Right atrium auricular region (tissue), 2 donors: ENCODE measurements at regions not wholly inside any gene's neighbourhood (a gene's known extent, or its start where the extent isn't known, plus 50 kb on each side); places are given as distances from the start of the nearest gene placed in this dataset.

Experiments used
- DNase-seq: peaks from one replicate; pipeline ENCODE4 v3.0.0-alpha.2; 2019; ENCODE audit warnings: low spot score
- H3K27ac ChIP-seq, 2 donors: fragments of 200-600 bp; sonication (generic); 1 replicate in 1 of 2; 2 replicates in 1 of 2; pipeline ENCODE4 v1.5.1; 2016 to 2019
- H3K27me3 ChIP-seq, 2 donors: fragments of 200-600 bp; sonication (generic); one replicate each; pipeline versions ENCODE4 v1.5.1 to v1.6.0; 2017 to 2019
- H3K36me3 ChIP-seq: fragments of 200-600 bp; sonication (generic); one replicate; pipeline ENCODE4 v1.5.1; 2016
- H3K4me1 ChIP-seq, 2 donors: fragments of 200-600 bp; sonication (generic); one replicate each; pipeline versions ENCODE4 v1.5.1 to v1.6.0; 2017 to 2019
- H3K4me3 ChIP-seq, 2 donors: fragments of 200-600 bp; sonication (generic); 1 replicate in 1 of 2; 2 replicates in 1 of 2; pipeline ENCODE4 v1.5.1; 2017 to 2019; ENCODE audit warnings: mild to moderate bottlenecking in 1 of 2, moderate library complexity in 1 of 2
- H3K9me3 ChIP-seq, 2 donors: fragments of 200-600 bp; sonication (generic); one replicate each; pipeline ENCODE4 v1.5.1; 2019
- CTCF ChIP-seq, 2 donors: fragments of 200-600 bp; sonication (generic); IDR thresholded peaks; one replicate each; pipeline ENCODE4 v1.5.1; 2019; ENCODE audit warnings: antibody characterized with exemption in 2 of 2

GRCh38 chr20:40341561-40341960 is 347.5 kb downstream of the MAFB start:
- H3K4me1 ChIP-seq, result peaks cover 0 to 3% of the 10 kb centered on the region in 2 donors
- no peak for DNase-seq
- no peaks in the 10 kb centered on the region for H3K27me3 ChIP-seq
- H3K36me3 ChIP-seq, result no peaks in the 10 kb centered on the region
- H3K27ac ChIP-seq, result no peak overlapping the region
- no peak for TF ChIP-seq CTCF (IDR thresholded peaks at IDR 0.05)
- no peak overlapping the region for H3K4me3 ChIP-seq
- peaks cover 0 to 27% of the 10 kb centered on the region in 2 donors for H3K9me3 ChIP-seq

- Histone ChIP-seq H3K27ac (peak overlapping the region in 1 of 2 donors; percentile 35), H3K4me1 (peaks cover 0 to 13% of the 10 kb centered on the region in 2 donors)
- TF ChIP-seq CTCF (IDR thresholded peaks at IDR 0.05), result no peak
Observed at GRCh38 chr20:40339661-40340449, 349.2 kb downstream of the MAFB start.

GRCh38 chr20:40336533-40336932 is 352.5 kb downstream of the MAFB start:
- Histone ChIP-seq H3K9me3 (no peaks in the 10 kb centered on the region), H3K27me3 (no peaks in the 10 kb centered on the region), H3K4me3 (no peak overlapping the region), H3K27ac (no peak overlapping the region), H3K4me1 (peaks cover 0 to 22% of the 10 kb centered on the region in 2 donors), H3K36me3 (no peaks in the 10 kb centered on the region)
- DNase-seq, result no peak
- TF ChIP-seq CTCF (IDR thresholded peaks at IDR 0.05), result no peak

More at GRCh38 chr20:40339661-40340449, 349.2 kb downstream of the MAFB start:
- Histone ChIP-seq H3K4me3 (no peak overlapping the region), H3K36me3 (no peaks in the 10 kb centered on the region), H3K27me3 (no peaks in the 10 kb centered on the region), H3K9me3 (peaks cover 0 to 21% of the 10 kb centered on the region in 2 donors)
- DNase-seq, result no peak

GRCh38 chr20:40335901-40336351 is 353.1 kb downstream of the MAFB start:
- TF ChIP-seq CTCF (IDR thresholded peaks at IDR 0.05), result no peak
- Histone ChIP-seq H3K9me3 (no peaks in the 10 kb centered on the region), H3K27me3 (no peaks in the 10 kb centered on the region), H3K4me1 (peaks cover 0 to 26% of the 10 kb centered on the region in 2 donors), H3K36me3 (no peaks in the 10 kb centered on the region), H3K4me3 (no peak overlapping the region), H3K27ac (no peak overlapping the region)
- DNase-seq, result no peak

GRCh38 chr20:40335437-40335836 is 353.6 kb downstream of the MAFB start:
- Histone ChIP-seq H3K27ac (no peak overlapping the region), H3K4me3 (no peak overlapping the region), H3K4me1 (peaks cover 0 to 26% of the 10 kb centered on the region in 2 donors), H3K27me3 (no peaks in the 10 kb centered on the region), H3K9me3 (no peaks in the 10 kb centered on the region), H3K36me3 (no peaks in the 10 kb centered on the region)
- no peak for DNase-seq
- no peak for TF ChIP-seq CTCF (IDR thresholded peaks at IDR 0.05)
